ENCODE measurements at regions not wholly inside any gene's neighbourhood (a gene's known extent, or its start where the extent isn't known, plus 50 kb on each side); places are given as distances from the start of the nearest gene placed in this dataset.

DNA sequence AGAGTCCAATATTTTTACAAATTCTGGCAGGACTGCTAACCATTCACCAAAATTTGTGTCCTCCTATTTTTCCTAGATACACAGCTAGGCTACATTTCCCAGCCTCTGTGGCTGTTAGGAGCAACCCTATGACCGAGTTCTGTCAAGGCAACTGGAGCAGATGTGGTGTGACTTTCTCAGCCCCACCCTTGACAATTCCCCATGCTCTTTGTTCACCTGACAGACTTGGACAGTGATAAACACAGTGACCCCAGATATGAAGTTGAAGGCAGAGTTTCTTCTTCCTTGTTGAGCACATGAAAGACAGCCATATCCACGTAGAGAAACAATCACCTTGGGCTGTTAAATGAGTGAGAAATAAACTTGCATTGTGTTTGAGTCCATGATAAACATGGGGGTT lies 1162.1 kb downstream of the SORCS3 start:
- no peak for ATAC-seq (ENCODE audit: insufficient read depth, low FRiP score)
- no peak overlapping the region for H3K4me3 ChIP-seq
- 38 to 53% methylated on average over 2 of the region's 2 CpGs for WGBS, 2 donors
- DNase-seq, result no peak
- H3K9me3 ChIP-seq (ENCODE audit: control insufficient read depth in 4 of 4, insufficient read depth in 3 of 4, low read length in 3 of 4), result no peaks in the 10 kb centered on the region
- H3K27ac ChIP-seq (ENCODE audit: low read depth in 1 of 2, low read length in 1 of 2), result no peak overlapping the region
- no peaks in the 10 kb centered on the region for H3K36me3 ChIP-seq (ENCODE audit: control insufficient read depth in 4 of 4, insufficient read depth in 4 of 4, low read length in 4 of 4)
- H3K9ac ChIP-seq (ENCODE audit: insufficient read depth in 1 of 2, low read length in 2 of 2), result no peak overlapping the region
- TF ChIP-seq, protein P1, sequence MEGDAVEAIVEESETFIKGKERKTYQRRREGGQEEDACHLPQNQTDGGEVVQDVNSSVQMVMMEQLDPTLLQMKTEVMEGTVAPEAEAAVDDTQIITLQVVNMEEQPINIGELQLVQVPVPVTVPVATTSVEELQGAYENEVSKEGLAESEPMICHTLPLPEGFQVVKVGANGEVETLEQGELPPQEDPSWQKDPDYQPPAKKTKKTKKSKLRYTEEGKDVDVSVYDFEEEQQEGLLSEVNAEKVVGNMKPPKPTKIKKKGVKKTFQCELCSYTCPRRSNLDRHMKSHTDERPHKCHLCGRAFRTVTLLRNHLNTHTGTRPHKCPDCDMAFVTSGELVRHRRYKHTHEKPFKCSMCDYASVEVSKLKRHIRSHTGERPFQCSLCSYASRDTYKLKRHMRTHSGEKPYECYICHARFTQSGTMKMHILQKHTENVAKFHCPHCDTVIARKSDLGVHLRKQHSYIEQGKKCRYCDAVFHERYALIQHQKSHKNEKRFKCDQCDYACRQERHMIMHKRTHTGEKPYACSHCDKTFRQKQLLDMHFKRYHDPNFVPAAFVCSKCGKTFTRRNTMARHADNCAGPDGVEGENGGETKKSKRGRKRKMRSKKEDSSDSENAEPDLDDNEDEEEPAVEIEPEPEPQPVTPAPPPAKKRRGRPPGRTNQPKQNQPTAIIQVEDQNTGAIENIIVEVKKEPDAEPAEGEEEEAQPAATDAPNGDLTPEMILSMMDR (IDR thresholded peaks at IDR 0.05; ENCODE audit: control extremely low read depth, extremely low read depth), result no peak
- H3K27me3 ChIP-seq (ENCODE audit: control insufficient read depth in 3 of 3, insufficient read depth in 3 of 3, low read length in 2 of 3), result no peaks in the 10 kb centered on the region
- H3K4me1 ChIP-seq (ENCODE audit: control insufficient read depth in 5 of 5, insufficient read depth in 5 of 5, low read length in 5 of 5), result no peaks in the 10 kb centered on the region

GRCh38 chr10:105800641-105801040 lies 1159.6 kb downstream of the SORCS3 start:
- Histone ChIP-seq H3K27me3 (ENCODE audit: control insufficient read depth in 3 of 3, insufficient read depth in 3 of 3, low read length in 2 of 3) (no peaks in the 10 kb centered on the region), H3K9ac (ENCODE audit: insufficient read depth in 1 of 2, low read length in 2 of 2) (no peak overlapping the region), H3K36me3 (ENCODE audit: control insufficient read depth in 4 of 4, insufficient read depth in 4 of 4, low read length in 4 of 4) (no peaks in the 10 kb centered on the region), H3K27ac (ENCODE audit: low read depth in 1 of 2, low read length in 1 of 2) (no peak overlapping the region), H3K4me1 (ENCODE audit: control insufficient read depth in 5 of 5, insufficient read depth in 5 of 5, low read length in 5 of 5) (no peaks in the 10 kb centered on the region), H3K4me3 (no peak overlapping the region), H3K9me3 (ENCODE audit: control insufficient read depth in 4 of 4, insufficient read depth in 3 of 4, low read length in 3 of 4) (no peaks in the 10 kb centered on the region)
- DNase-seq, result no peak
- ATAC-seq (ENCODE audit: insufficient read depth, low FRiP score), result no peak
- TF ChIP-seq, protein P1 (IDR thresholded peaks at IDR 0.05; ENCODE audit: control extremely low read depth, extremely low read depth), result no peak
- 77 to 94% methylated on average over 1 of the region's 1 CpG for WGBS, 2 donors

- no peak overlapping the region for H3K9ac ChIP-seq (ENCODE audit: insufficient read depth in 1 of 2, low read length in 2 of 2)
- no peak overlapping the region for H3K4me3 ChIP-seq
- H3K36me3 ChIP-seq (ENCODE audit: control insufficient read depth in 4 of 4, insufficient read depth in 4 of 4, low read length in 4 of 4), result no peaks in the 10 kb centered on the region
- 78 to 80% methylated on average over 3 of the region's 3 CpGs for WGBS, 2 donors
- no peaks in the 10 kb centered on the region for H3K9me3 ChIP-seq (ENCODE audit: control insufficient read depth in 4 of 4, insufficient read depth in 3 of 4, low read length in 3 of 4)
- no peaks in the 10 kb centered on the region for H3K27me3 ChIP-seq (ENCODE audit: control insufficient read depth in 3 of 3, insufficient read depth in 3 of 3, low read length in 2 of 3)
- H3K4me1 ChIP-seq (ENCODE audit: control insufficient read depth in 5 of 5, insufficient read depth in 5 of 5, low read length in 5 of 5), result no peaks in the 10 kb centered on the region
- TF ChIP-seq, protein P1 (IDR thresholded peaks at IDR 0.05; ENCODE audit: control extremely low read depth, extremely low read depth), result no peak
- ATAC-seq (ENCODE audit: insufficient read depth, low FRiP score) (no peak), DNase-seq (no peak)
- H3K27ac ChIP-seq (ENCODE audit: low read depth in 1 of 2, low read length in 1 of 2), result no peak overlapping the region
Observed at GRCh38 chr10:105798328-105798889, 1157.3 kb downstream of the SORCS3 start.

All from lung (tissue), 11 donors.